ENCODE measurements at regions not wholly inside any gene's neighbourhood (a gene's known extent, or its start where the extent isn't known, plus 50 kb on each side); places are given as distances from the start of the nearest gene placed in this dataset.

DNA sequence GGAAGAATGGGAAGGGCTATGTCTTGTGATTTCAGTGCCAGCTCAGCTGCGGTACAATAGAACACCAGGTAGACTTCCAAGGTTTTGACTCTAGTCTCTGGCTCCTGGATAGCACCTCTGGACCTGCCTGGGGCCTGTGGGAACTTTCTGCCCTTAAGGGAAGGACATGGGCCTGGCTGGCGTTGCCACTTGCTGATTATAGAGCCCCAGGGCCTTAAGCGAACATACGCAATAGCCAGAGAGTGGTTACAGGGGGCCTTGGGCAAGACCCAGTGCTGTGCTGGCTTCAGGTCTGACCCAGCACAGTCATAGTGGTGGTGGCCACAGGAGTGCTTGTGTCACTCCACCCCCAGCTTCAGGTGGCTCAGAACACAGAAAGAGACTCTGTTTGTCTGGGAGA, 131.1 kb upstream of the COL21A1 start:
- no peak for DNase-seq

DNA sequence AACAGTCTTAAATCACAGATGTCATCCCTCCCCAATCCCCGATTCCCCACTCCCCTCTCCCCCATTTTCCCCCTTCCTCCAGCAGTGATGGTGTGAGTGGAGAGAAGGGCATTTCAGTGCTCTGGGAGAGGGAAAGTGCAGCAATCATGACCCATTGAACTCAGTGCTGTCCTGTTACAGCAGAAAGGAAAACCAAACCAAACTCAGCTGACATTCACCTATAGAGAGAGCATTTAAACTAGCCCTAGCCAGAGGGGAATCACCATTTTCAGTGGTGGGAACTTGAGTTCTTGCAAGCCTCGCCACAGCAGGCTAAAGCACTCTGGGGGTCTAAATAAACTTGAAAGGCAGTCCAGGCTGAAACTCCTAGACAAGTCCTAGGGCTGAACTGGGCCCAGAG, 129.9 kb upstream of the COL21A1 start:
- no peak for DNase-seq

DNA sequence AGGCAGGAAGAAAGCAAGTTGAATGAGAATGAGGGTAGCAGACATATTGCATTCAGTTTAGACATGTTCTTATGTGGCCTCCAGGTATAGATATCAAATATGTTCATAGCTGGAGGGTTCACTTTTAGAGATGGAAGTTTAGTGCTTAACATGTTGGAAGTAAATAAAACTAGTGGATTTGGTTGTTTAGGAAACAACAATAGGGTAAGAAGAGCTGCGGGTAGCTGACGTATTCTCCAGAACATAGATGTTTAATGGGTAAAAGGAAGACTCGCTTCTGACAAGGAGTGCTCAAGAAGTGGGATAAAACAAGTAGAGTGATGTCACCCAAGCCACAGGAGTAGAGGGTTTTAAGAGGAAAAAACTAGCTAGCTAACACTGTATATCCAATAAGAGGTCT, 128.4 kb upstream of the COL21A1 start:
- DNase-seq, result no peak

DNA sequence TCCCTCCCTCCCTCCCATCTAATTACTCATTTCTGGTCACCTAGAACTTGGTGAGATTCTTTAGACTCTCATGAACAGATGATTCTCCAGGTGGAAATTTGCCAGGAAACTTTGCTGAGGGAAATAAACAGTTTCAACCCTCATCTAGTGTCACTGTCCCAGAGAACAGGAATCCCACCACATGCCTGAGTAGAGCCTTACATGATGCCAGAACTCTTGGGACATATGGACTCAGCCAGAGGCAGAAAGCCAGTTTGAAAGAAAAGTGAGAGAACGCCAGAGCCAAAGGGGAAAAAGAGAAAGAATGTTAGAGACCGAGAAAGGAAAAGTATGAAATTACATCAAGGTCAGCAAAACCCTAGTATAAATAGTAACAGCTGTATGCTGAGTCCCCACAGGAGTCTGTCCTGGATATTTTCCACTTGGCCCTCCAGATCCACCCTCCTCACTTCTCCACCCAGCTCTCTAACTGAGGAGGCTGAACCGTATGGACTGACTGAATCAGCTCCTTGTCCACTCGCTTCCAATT, 127.5 kb upstream of the COL21A1 start:
- peak; percentile 86 to 96 (median 93) for DNase-seq

DNA sequence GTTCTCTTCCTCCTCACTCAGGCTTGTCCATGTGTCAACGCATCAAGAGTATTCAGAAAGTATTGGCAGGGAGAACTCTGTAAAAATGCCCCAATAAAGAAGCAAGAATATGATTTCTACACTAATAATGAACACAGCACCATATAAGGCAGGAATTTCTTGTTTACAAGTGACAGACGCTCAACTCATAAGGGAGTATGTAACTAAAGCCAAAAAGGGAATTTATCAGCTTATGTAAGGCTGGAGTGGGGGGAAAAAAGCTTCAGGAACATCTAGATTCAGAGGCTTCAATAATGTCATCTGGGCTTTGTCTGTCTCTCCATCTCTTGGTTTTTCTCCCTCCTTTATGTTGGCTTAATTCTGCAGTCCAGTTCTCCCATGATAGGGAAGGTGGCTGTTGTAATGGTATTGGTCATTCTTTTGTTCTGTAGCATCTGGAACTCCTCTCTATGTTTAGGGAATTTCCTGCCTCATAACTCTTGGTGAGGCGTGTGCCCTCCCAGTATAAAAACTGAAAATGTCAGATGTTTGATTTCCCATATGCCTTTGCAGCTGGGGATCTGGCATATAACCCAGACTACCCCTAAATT, 125.1 kb upstream of the COL21A1 start:
- DNase-seq, result peak in 2 of 3 donors; percentile 28 to 65

DNA sequence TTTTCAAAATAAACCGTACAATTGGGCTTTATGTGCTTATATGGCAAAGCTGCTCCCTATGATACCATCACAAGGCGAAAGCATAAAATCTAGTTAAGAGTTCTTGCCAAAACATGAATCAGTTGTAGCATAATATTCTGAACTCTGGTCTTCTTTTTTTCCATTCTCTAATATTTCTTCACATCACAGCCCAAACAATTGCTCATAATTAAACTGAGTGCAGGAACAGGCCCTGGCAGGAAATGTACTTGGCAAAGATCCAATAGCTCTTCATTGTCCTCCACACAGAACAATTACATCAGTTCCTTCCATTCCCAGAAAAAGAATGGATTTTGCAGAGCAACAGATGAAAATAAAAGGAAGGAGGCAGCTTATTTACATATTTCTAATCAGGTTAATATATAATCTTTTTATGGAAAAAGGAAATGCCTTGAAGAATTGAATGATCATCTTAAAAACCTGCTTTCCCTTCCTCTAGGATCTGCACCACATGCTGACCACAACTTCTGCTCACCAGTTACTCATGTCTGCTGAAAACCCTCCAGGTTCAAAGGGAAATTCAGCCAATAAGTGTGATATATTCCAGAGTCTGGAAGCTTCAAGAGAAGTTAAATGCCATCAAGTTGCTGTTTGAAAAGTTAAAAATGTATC, 123.3 kb upstream of the COL21A1 start:
- peak; percentile 86 to 94 (median 90) for DNase-seq

DNA sequence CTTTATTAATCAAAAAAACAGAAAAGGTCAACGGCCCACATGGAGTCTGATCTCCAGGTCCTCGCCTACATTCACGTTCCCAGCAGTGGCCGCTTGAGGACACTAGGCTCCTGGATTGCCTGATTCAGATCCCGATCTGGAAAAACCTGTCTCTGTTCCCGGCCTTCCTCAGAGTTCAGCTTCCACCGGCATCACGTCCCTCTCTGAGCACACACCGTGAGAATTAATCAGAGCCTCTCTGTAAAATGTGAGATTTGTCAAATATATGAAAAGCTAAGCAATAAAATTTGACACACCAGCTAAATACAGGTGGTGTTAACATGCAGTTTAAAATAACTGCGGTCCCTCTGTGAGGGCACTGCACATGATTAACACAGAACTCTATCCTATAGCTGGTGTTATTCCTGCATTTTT, 122.8 kb upstream of the COL21A1 start:
- peak; percentile 73 to 89 (median 83) for DNase-seq

DNA sequence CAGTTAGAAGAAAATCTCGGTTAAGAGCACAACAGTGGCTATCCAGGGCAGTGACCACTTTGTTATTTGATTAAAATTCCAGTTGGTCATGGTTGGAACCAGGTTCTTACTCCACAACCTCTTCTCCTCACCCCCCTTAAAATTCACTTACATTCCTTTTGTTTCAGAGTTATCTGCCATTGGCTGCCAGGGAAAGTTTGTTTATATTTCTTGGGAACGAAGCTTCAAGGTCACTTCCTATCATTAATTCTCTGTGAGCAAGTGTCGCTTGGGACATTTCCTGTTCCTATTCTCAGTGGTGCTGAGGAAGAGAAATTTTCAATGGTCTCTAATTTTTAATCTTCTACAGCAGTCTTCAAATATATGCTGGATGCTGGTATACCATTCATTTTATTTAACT, 121.1 kb upstream of the COL21A1 start:
- DNase-seq, result no peak

DNA sequence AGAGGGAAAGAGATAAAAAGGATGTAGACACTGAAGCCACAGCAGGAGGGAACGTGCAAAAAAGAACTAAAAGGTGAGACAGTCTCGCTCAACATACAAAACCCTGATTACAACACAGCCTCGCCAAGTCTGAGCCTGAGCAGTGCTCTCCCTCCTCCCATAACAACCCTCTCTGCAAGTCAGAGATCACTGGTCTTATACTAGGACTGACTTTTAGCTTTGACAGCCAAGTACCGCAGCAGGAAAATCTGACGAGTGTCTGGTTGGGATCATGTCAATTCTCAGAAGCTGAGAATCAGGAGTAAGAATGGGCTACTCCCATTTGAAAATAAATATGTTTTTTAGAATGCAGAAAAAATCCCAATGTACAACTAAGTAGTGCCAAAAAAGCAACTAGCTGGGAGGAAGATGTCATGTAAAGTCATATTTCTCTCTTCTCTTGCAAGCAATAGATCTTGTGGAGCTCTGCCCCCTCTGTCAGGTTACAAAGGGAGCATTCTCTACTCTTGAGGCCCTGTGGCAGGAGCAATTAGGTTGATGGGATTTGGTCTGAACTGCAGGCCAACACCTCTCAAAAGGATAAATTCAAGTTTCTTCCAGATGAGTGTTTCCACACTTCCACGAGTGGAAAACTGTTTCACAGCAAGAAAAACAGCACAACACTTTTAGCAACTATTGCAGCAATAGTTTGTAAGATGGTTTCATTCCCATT, 118.9 kb upstream of the COL21A1 start:
- DNase-seq, result peak; percentile 66 to 90 (median 83)

DNA sequence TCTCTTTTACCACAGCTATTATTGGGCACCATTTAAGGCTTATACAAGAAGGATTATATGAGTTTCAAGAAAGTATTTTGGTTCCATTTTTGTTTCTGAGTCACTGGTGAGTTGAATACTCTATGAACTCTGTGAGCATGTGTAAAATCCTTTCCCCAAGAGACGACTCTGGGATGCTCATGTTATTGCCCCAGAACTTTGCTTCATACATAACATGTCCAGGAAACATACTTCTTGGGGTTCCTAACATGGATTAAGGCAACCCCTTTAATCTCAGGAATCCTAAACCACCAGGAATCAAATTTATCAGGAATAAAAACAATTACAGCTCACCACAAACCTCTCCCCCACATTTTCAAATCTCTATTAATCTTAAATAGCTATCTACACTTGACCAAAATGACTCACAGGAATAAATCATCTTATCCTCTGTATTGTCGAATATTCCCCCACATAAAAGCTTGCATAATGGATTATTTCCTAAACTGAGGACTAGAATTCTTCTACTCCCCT, 117.5 kb upstream of the COL21A1 start:
- DNase-seq, result peak in 1 of 3 donors; percentile 77

DNA sequence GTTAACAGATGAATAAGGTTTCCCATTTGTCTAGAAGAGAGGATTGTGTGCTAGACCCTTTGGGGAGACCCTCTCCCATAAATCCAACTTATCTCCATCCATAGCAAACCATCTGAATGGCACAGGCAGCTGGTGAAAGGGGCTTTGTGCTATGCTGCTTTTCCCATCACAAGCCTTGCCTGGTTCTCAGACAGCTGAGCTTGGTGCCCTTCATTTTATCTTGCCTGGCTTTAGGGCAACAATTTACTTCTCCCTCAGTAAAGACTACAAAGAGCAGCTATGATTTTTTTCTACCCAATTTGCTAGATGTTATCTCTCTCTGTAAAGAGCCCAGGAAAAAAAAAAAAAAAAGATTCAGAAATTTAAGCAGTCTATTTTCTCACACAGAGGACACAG, 117.0 kb upstream of the COL21A1 start:
- no peak for DNase-seq

DNA sequence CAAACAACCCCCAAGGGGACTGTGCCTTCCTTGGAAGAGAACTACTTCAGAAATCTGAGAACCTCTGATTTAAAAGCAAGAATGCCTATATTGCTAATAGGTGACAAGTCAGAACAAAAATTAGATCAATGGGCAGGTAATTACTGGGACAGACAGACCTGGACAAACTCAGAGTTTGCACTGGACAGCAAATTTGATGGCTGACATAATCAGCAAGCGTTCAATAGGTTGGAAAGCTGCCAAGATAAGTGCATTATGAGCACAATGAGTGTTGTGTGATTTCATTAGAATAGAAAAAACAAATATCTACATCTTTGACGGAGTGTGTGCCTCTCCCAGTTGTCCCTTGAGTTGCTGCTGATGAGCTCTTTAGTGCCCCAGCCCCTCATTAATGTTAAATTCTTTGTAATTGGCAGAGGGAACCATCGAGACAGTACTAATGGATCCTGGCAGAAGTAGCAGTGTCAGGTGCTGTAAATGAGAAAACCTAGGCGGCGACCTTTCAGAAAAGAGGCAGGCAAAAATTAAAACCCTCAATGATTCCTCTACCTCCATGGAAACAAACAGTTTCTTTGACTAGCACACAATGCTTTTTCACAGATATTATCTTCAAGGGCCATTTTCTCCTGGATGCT, 116.5 kb upstream of the COL21A1 start:
- no peak for DNase-seq

DNA sequence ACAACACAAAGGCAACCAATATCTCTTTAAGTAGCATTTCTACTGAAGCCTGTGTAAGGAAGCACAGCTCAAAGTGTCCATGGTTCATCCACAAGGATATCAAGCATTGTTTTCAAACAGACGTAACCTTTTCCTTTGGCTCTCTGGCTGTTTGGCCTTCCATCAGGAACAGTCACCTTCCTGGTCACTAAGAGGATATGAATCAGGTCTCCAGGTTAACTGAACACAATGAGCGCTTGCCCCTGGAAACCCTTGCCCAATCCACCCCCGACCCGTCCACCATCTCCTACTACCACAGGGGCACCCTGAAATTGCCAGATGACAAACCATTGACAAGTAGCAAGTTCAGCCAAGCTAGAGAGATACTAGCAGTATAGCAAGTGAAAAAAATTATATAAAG, 114.4 kb upstream of the COL21A1 start:
- no peak for DNase-seq

DNA sequence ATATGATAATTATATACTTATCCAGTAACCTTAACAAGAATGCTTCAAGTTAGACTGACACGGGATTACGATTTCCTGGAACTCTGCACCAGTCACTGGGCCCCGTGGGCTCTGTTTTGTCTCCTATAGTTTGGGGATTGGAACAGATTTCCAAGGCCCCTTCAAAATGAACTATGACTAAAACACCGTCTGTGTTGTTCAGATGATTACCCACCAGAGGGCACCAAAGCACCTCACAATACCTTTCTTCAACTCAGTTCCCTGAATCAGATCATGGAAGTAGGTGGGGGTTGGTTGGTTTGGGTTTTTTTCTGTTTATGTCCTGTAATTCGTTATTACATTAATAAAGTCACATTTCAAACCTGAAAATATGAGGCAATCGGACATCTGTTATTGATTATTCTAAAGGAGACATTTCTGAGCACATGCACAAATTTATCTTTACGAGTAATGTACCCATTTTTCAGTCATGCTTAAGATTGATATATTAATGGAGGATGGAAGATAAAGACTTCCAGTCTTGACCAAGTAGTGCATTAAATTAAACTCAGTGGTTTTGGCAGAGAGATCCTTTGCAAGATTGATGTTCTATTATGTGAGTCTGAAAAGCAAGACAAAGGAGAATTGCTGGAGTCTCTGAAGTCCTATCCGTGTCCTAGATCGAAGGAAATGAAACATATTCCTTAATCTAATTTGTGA, 112.0 kb upstream of the COL21A1 start:
- DNase-seq, result peak in 2 of 3 donors; percentile 80 to 83

DNA sequence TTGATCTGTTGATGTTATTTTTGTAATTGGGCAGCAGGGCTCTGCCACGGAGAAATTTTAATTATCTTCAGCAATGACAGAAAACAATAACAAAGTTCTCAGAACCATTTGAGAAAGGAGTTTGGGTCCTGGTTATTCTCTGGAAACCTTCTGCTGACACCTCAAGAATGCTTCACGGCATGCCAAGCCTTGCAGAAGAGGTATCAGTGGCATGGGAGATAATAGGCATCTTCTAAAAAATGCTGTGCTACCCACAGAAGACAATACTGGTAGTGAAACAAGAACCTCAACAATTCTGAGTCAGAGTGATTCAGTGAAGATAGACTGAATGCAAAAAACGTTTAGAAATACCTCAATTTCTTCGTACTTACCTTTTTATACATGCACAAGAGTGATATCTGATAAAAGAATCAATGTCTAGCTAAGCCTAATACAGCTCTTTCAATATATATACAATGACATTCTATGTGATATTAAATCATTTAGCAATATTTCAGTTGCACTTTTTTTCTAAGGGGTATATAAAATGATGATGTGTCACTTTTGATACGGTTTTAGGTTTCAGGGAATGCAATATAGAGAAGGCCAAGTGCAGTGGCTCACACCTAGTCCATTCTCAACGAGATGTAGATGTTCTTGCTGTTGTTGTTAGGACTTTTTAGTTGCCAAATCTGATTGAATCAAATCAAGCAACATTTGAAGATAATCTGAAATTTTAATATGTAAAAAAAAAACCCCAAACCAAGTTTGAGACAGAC, 110.4 kb upstream of the COL21A1 start:
- DNase-seq, result no peak

DNA sequence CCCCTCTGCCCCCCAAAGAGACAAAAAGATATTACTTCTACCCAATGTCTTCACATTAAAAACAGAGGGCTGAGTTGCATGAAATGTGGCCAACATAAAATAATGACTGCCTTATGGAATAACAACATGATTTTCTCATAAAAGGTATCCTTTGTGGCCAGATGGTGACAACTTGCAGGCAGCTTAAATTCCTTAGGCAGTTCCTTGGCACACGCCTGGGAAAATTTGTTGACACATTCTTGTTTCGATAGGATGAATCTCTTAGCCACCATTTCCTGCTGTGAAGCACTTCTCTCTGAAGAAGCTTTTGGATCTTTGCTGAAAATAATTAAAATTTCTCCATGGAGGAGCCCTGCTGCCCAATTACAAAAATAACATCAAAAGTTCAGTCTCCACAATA, 109.0 kb upstream of the COL21A1 start:
- no peak for DNase-seq

DNA sequence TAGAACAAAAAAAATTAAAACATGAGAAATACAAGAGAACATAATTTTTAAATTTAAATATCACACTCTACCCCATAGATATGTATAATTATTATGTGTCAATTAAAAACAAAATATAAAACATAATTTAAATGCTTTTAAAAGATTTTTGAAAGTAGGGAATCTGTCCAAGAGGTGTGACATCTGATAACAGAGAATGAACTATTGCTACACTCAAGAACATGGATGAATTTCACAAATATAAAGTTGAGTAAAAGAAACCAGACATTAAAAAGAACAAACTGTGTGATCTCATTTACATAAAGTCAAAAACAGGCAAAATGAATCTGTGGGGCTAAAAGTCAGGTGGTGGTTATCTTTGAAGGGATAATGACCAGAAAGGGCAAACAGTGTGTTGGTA, 106.5 kb upstream of the COL21A1 start:
- DNase-seq, result no peak

DNA sequence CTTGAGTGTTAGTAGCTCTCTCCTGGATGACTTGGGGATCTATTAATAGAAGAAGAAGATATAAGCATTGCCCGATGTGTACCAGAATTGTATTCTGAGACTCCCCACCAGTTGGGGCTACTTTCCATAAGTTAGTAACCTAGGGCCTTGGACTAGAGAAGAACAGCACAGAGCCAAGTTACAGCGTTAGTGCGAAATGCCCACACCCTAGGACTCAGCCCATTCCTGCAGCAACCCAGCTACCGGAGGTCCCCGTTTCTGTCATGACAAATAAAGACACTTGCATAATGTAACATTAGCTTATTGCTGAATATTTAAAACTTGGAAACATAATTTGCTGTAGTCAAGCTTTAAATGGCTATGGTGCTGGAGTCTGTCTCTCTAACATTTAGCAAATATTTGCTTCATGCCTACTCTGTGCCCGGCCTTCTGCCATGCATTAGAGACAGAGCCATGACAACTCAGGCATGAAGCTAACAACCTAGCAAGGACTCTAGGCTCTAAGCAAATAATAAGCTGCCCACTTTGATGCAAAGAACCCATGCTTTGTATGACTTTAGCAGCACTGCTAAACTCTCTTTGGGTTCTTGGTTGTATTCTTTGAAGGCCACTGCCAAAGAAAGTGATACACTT, 103.4 kb upstream of the COL21A1 start:
- DNase-seq, result no peak

DNA sequence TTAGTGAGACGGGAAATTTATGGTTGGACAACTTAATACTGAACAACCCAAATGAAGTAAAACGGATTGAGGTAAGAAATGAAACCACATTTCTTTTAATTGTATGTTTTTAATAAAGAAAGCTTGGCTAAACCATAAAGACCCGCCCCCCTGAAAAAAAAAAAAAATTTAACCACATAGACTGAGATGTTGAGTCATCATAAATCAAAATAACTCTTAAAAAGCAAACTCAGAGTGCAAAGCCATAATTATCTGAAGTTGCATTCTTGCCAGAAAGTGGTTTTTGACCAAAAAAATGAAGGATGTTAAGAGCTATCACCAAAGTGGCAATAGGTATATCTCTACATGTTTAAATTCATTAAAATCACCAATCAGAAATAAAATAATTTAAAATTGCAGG, 101.8 kb upstream of the COL21A1 start:
- peak in 1 of 3 donors; percentile 51 for DNase-seq

DNA sequence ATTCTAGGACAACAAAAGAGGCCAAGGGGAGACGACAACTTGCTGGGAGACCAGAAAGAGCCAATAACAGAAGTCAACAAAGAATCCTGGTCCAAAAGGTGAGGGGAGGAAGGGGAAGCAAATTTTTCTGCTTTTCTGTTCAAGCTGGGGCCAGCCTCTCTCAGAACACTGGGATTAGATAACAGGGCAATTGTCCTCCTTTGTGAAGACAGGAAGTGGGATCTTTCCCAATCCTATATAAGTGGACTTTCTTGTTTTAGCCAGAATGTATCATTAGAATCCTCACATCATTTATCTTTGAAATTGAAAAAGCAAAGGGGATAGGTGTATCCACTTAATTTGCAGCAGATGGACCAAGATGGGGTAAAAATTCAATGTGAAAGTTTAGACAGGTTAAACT, 101.2 kb upstream of the COL21A1 start:
- DNase-seq, result no peak
